ENCODE measurements at regions not wholly inside any gene's neighbourhood (a gene's known extent, or its start where the extent isn't known, plus 50 kb on each side); places are given as distances from the start of the nearest gene placed in this dataset.

DNA sequence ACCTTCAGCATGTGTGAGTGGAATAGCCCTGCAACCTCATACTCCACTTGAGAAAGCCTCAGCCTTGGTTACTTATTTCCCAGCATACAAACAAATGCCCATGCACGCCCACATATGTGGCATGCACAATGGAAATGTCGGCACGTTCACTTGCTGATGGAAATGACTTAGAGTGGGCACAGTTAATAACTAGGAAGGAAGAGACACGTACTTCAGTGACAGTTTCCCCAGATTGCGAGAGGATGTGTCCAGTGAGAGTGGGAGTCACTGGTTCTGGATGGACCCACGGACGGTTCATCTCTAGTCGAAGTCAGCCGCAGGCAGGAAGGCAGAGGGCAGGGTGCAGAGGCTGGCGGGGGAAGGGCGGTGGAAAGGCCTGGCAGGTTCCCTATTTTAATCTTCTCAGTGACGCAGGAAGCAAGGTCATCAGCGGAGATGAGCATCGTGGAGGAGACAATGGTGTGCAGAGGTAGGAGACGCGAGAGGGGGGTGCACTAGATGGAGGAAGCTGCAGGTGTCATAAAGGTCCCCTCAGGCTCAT lies 350.7 kb upstream of the MYT1L start:
- Histone ChIP-seq H3K9ac (ENCODE audit: low read length) (no peak overlapping the region), H2BK15ac (replicated peaks; ENCODE audit: low read depth) (no peak overlapping the region), H3K27me3 (ENCODE audit: insufficient read depth, low read length, poor library complexity) (no peaks in the 10 kb centered on the region), H3K4me1 (ENCODE audit: control insufficient read depth, low read depth, low read length) (no peaks in the 10 kb centered on the region), H2AK5ac (ENCODE audit: low read length) (no peak overlapping the region), H2BK5ac (ENCODE audit: low read length) (no peak overlapping the region), H3K18ac (ENCODE audit: low read length) (no peak overlapping the region), H3K79me1 (ENCODE audit: low read length) (no peaks in the 10 kb centered on the region), H3K56ac (ENCODE audit: low read length) (no peak overlapping the region), H3K23ac (ENCODE audit: low read length) (no peak overlapping the region), H3K79me2 (ENCODE audit: control insufficient read depth, insufficient read depth, low read length) (no peaks in the 10 kb centered on the region), H2BK120ac (ENCODE audit: low read depth, low read length) (no peak overlapping the region), H4K5ac (ENCODE audit: low read length) (no peak overlapping the region), H3K36me3 (ENCODE audit: control insufficient read depth, insufficient read depth, low read length) (no peaks in the 10 kb centered on the region), H4K8ac (ENCODE audit: low read depth, low read length) (no peak overlapping the region), H3K4ac (ENCODE audit: low read depth, low read length) (no peak overlapping the region), H3K27ac (ENCODE audit: low read depth, low read length) (no peak overlapping the region), H3K4me3 (ENCODE audit: low read length) (no peak overlapping the region), H3K4me2 (ENCODE audit: low read length) (no peak overlapping the region)
- no CpG with 5 or more reads among the region's 16 CpGs for WGBS (ENCODE audit: extremely low coverage, insufficient coverage, low lambda C conversion rate)
- DNase-seq, result no peak

GRCh38 chr2:2681085-2681484 lies 350.0 kb upstream of the MYT1L start:
- no peaks in the 10 kb centered on the region for H3K79me2 ChIP-seq (ENCODE audit: control insufficient read depth, insufficient read depth, low read length)

DNA sequence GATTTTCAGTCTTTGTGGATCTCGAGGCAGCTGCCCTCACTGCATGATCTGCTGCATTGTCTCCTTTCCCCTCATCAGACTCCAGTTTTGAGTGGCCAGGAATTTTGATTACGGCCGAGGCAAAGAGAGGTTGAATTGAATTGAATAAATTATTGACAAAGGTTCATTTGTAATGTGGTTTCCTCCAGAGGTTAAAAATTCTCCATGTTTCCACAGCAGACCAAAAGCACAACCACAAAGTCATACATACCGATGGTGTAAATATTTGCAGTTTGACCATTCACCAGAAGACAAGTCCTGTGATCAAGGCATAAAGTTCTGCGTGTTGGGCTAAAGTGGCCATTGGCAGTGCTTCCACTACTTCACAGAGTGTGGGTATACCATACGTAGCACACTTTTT lies 343.8 kb upstream of the MYT1L start:
- H4K8ac ChIP-seq (ENCODE audit: low read depth, low read length), result no peak overlapping the region
- H3K4me2 ChIP-seq (ENCODE audit: low read length), result no peak overlapping the region
- no CpG with 5 or more reads among the region's 6 CpGs for WGBS (ENCODE audit: extremely low coverage, insufficient coverage, low lambda C conversion rate)
- no peaks in the 10 kb centered on the region for H3K79me2 ChIP-seq (ENCODE audit: control insufficient read depth, insufficient read depth, low read length)
- no peak overlapping the region for H3K4ac ChIP-seq (ENCODE audit: low read depth, low read length)
- no peaks in the 10 kb centered on the region for H3K27me3 ChIP-seq (ENCODE audit: insufficient read depth, low read length, poor library complexity)
- no peaks in the 10 kb centered on the region for H3K36me3 ChIP-seq (ENCODE audit: control insufficient read depth, insufficient read depth, low read length)
- H2BK15ac ChIP-seq (replicated peaks; ENCODE audit: low read depth), result no peak overlapping the region
- no peak for DNase-seq
- H3K9ac ChIP-seq (ENCODE audit: low read length), result no peak overlapping the region
- no peaks in the 10 kb centered on the region for H3K79me1 ChIP-seq (ENCODE audit: low read length)
- no peak overlapping the region for H2AK5ac ChIP-seq (ENCODE audit: low read length)
- H3K56ac ChIP-seq (ENCODE audit: low read length), result no peak overlapping the region
- no peak overlapping the region for H3K27ac ChIP-seq (ENCODE audit: low read depth, low read length)
- no peak overlapping the region for H3K4me3 ChIP-seq (ENCODE audit: low read length)
- no peak overlapping the region for H2BK120ac ChIP-seq (ENCODE audit: low read depth, low read length)
- no peak overlapping the region for H3K18ac ChIP-seq (ENCODE audit: low read length)
- H3K4me1 ChIP-seq (ENCODE audit: control insufficient read depth, low read depth, low read length), result no peaks in the 10 kb centered on the region
- H3K23ac ChIP-seq (ENCODE audit: low read length), result no peak overlapping the region
- H4K5ac ChIP-seq (ENCODE audit: low read length), result no peak overlapping the region
- no peak overlapping the region for H2BK5ac ChIP-seq (ENCODE audit: low read length)

More at GRCh38 chr2:2681085-2681484, 350.0 kb upstream of the MYT1L start:
- Histone ChIP-seq H2AK5ac (ENCODE audit: low read length) (no peak overlapping the region), H3K18ac (ENCODE audit: low read length) (no peak overlapping the region), H3K9ac (ENCODE audit: low read length) (no peak overlapping the region), H3K4me1 (ENCODE audit: control insufficient read depth, low read depth, low read length) (no peaks in the 10 kb centered on the region), H3K79me1 (ENCODE audit: low read length) (no peaks in the 10 kb centered on the region), H3K36me3 (ENCODE audit: control insufficient read depth, insufficient read depth, low read length) (no peaks in the 10 kb centered on the region), H3K4me2 (ENCODE audit: low read length) (no peak overlapping the region), H3K27me3 (ENCODE audit: insufficient read depth, low read length, poor library complexity) (no peaks in the 10 kb centered on the region), H3K4me3 (ENCODE audit: low read length) (no peak overlapping the region), H2BK120ac (ENCODE audit: low read depth, low read length) (no peak overlapping the region), H3K56ac (ENCODE audit: low read length) (no peak overlapping the region), H3K27ac (ENCODE audit: low read depth, low read length) (no peak overlapping the region), H2BK5ac (ENCODE audit: low read length) (no peak overlapping the region), H4K5ac (ENCODE audit: low read length) (no peak overlapping the region), H4K8ac (ENCODE audit: low read depth, low read length) (no peak overlapping the region), H3K23ac (ENCODE audit: low read length) (no peak overlapping the region), H2BK15ac (replicated peaks; ENCODE audit: low read depth) (no peak overlapping the region), H3K4ac (ENCODE audit: low read depth, low read length) (no peak overlapping the region)
- WGBS (ENCODE audit: extremely low coverage, insufficient coverage, low lambda C conversion rate), result no CpG with 5 or more reads among the region's 4 CpGs
- no peak for DNase-seq

DNA sequence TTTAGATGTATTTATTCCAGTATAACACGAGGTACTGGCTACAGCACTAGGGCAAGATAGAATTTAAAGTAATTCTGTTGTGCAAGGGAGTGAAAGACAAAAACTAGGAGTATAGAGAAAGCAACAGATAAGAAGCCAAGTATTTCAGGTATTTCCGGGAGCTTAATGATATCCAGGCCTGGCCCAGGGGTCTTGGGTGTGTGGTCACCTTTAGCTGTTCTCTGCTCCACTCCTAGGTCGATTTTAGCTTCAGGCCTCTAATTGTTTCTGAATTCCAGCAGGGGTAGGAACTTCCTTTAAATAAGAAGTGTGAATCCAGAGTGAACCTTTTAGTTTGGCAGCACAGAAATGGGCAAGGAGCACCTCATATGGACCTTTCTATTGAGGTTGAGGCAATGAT lies 342.3 kb upstream of the MYT1L start:
- WGBS (ENCODE audit: extremely low coverage, insufficient coverage, low lambda C conversion rate), result no CpG with 5 or more reads among the region's 3 CpGs
- H4K5ac ChIP-seq (ENCODE audit: low read length), result no peak overlapping the region

GRCh38 chr2:2672249-2672648 lies 341.2 kb upstream of the MYT1L start:
- Histone ChIP-seq H3K79me1 (ENCODE audit: low read length) (no peaks in the 10 kb centered on the region), H2BK15ac (replicated peaks; ENCODE audit: low read depth) (no peak overlapping the region), H3K4me2 (ENCODE audit: low read length) (no peak overlapping the region), H2BK120ac (ENCODE audit: low read depth, low read length) (no peak overlapping the region), H2AK5ac (ENCODE audit: low read length) (no peak overlapping the region), H3K4me1 (ENCODE audit: control insufficient read depth, low read depth, low read length) (no peaks in the 10 kb centered on the region), H3K56ac (ENCODE audit: low read length) (no peak overlapping the region), H3K23ac (ENCODE audit: low read length) (no peak overlapping the region), H3K79me2 (ENCODE audit: control insufficient read depth, insufficient read depth, low read length) (no peaks in the 10 kb centered on the region), H3K27me3 (ENCODE audit: insufficient read depth, low read length, poor library complexity) (no peaks in the 10 kb centered on the region), H3K9ac (ENCODE audit: low read length) (no peak overlapping the region), H4K8ac (ENCODE audit: low read depth, low read length) (no peak overlapping the region), H3K4ac (ENCODE audit: low read depth, low read length) (no peak overlapping the region), H4K5ac (ENCODE audit: low read length) (no peak overlapping the region), H3K4me3 (ENCODE audit: low read length) (no peak overlapping the region), H2BK5ac (ENCODE audit: low read length) (no peak overlapping the region), H3K18ac (ENCODE audit: low read length) (no peak overlapping the region), H3K36me3 (ENCODE audit: control insufficient read depth, insufficient read depth, low read length) (no peaks in the 10 kb centered on the region), H3K27ac (ENCODE audit: low read depth, low read length) (no peak overlapping the region)
- no peak for DNase-seq
- WGBS (ENCODE audit: extremely low coverage, insufficient coverage, low lambda C conversion rate), result no CpG with 5 or more reads among the region's 14 CpGs

More for the DNA sequence above, 342.3 kb upstream of the MYT1L start:
- H2AK5ac ChIP-seq (ENCODE audit: low read length), result no peak overlapping the region
- H3K9ac ChIP-seq (ENCODE audit: low read length), result no peak overlapping the region
- no peaks in the 10 kb centered on the region for H3K27me3 ChIP-seq (ENCODE audit: insufficient read depth, low read length, poor library complexity)
- DNase-seq, result peak; percentile 77
- H2BK15ac ChIP-seq (replicated peaks; ENCODE audit: low read depth), result no peak overlapping the region
- no peaks in the 10 kb centered on the region for H3K4me1 ChIP-seq (ENCODE audit: control insufficient read depth, low read depth, low read length)
- no peak overlapping the region for H4K8ac ChIP-seq (ENCODE audit: low read depth, low read length)
- no peaks in the 10 kb centered on the region for H3K79me1 ChIP-seq (ENCODE audit: low read length)
- no peak overlapping the region for H3K4me3 ChIP-seq (ENCODE audit: low read length)
- no peak overlapping the region for H3K23ac ChIP-seq (ENCODE audit: low read length)
- H3K4me2 ChIP-seq (ENCODE audit: low read length), result no peak overlapping the region
- no peak overlapping the region for H3K56ac ChIP-seq (ENCODE audit: low read length)
- no peak overlapping the region for H3K4ac ChIP-seq (ENCODE audit: low read depth, low read length)
- H3K36me3 ChIP-seq (ENCODE audit: control insufficient read depth, insufficient read depth, low read length), result no peaks in the 10 kb centered on the region
- H2BK5ac ChIP-seq (ENCODE audit: low read length), result no peak overlapping the region
- no peak overlapping the region for H2BK120ac ChIP-seq (ENCODE audit: low read depth, low read length)
- H3K18ac ChIP-seq (ENCODE audit: low read length), result no peak overlapping the region
- H3K27ac ChIP-seq (ENCODE audit: low read depth, low read length), result no peak overlapping the region
- H3K79me2 ChIP-seq (ENCODE audit: control insufficient read depth, insufficient read depth, low read length), result no peaks in the 10 kb centered on the region

DNA sequence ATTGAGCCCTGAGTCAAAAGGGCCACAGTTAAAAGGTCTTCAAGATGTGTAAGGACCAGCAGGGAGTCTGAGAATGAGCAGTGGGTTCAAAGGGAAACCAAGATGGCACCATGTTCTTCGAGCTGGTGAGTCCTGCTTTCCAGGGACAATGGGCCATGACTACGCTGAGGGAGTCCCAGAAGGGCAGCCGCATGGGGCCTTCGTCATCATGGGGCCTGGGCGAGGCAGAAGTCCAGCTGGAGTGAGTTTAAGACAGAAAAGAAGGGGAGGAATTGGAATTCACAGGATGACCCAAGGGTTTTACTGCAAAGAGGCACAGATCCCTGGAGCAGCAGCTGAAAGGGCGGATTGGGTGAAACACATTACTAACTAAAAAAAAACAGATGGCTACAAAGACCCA lies 340.8 kb upstream of the MYT1L start:
- Histone ChIP-seq H3K79me2 (ENCODE audit: control insufficient read depth, insufficient read depth, low read length) (no peaks in the 10 kb centered on the region), H3K4me3 (ENCODE audit: low read length) (no peak overlapping the region), H3K4me2 (ENCODE audit: low read length) (no peak overlapping the region), H3K27me3 (ENCODE audit: insufficient read depth, low read length, poor library complexity) (no peaks in the 10 kb centered on the region), H3K56ac (ENCODE audit: low read length) (no peak overlapping the region), H3K27ac (ENCODE audit: low read depth, low read length) (no peak overlapping the region), H3K9ac (ENCODE audit: low read length) (no peak overlapping the region), H2AK5ac (ENCODE audit: low read length) (no peak overlapping the region), H2BK5ac (ENCODE audit: low read length) (no peak overlapping the region), H3K36me3 (ENCODE audit: control insufficient read depth, insufficient read depth, low read length) (no peaks in the 10 kb centered on the region), H4K8ac (ENCODE audit: low read depth, low read length) (no peak overlapping the region), H2BK120ac (ENCODE audit: low read depth, low read length) (no peak overlapping the region), H4K5ac (ENCODE audit: low read length) (no peak overlapping the region), H2BK15ac (replicated peaks; ENCODE audit: low read depth) (no peak overlapping the region), H3K79me1 (ENCODE audit: low read length) (no peaks in the 10 kb centered on the region), H3K18ac (ENCODE audit: low read length) (no peak overlapping the region), H3K23ac (ENCODE audit: low read length) (no peak overlapping the region), H3K4me1 (ENCODE audit: control insufficient read depth, low read depth, low read length) (no peaks in the 10 kb centered on the region), H3K4ac (ENCODE audit: low read depth, low read length) (no peak overlapping the region)
- WGBS (ENCODE audit: extremely low coverage, insufficient coverage, low lambda C conversion rate), result no CpG with 5 or more reads among the region's 6 CpGs
- DNase-seq, result no peak

Measured in mesendoderm (in vitro differentiated cells).